Brain microvascular endothelial cell (primary cell): ENCODE measurements at regions not wholly inside any gene's neighbourhood (a gene's known extent, or its start where the extent isn't known, plus 50 kb on each side); places are given as distances from the start of the nearest gene placed in this dataset.

Source experiments
- DNase-seq: peaks from one replicate; pipeline ENCODE4 v3.0.0-alpha.2; 2020
- H3K27ac ChIP-seq: fragments of 250-450 bp; sonication (Bioruptor Pico); 2 replicates; pipeline ENCODE4 v1.5.1; 2020; ENCODE audit warnings: mild to moderate bottlenecking, moderate library complexity
- H3K27me3 ChIP-seq: fragments of 250-450 bp; sonication (Bioruptor Pico); replicated peaks from 2 replicates; pipeline ENCODE4 v1.5.1; 2020; ENCODE audit warnings: mild to moderate bottlenecking
- H3K36me3 ChIP-seq: fragments of 250-450 bp; sonication (Bioruptor Pico); replicated peaks from 2 replicates; pipeline ENCODE4 v1.5.1; 2020; ENCODE audit warnings: mild to moderate bottlenecking
- H3K4me3 ChIP-seq: 2 replicates; pipeline ENCODE4 v1.5.1; 2011; ENCODE audit warnings: low read depth, mild to moderate bottlenecking, control low read depth, low read length, moderate library complexity
- in situ Hi-C: cut with HindIII; loops from 2 replicates; pipeline ENCODE4 v1.10.0; 2017; ENCODE audit warnings: low sequenced_read_pairs, low pct_ligation_motif_present
- TF ChIP-seq, protein P1 (sequence below): IDR thresholded peaks from 2 replicates; pipeline ENCODE4 v1.5.1; 2011; ENCODE audit warnings: low read depth, mild to moderate bottlenecking, moderate library complexity, low read length, control low read depth, inconsistent platforms; ENCODE audit errors: missing control alignments

DNA sequence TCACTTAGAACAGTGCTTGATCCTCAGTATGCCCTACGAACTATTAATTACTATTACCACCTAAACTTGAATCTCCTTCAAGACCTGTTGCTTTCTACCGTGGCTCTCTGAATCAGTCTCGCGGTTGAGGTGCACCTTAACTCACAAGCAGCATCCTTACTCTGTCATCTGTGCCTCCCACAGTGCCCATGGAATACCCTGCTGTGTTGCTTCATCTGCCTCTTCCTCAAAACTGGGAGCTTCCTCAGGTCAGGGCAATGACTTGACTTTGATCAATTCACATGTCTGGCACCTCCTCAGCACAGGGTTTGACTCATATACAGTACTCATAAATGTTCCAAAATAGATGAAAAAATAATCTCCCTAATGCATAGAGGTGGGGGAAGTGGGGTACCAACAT, 305.9 kb downstream of the NUAK1 start:
- no peak for DNase-seq
- Histone ChIP-seq H3K4me3 (no peak overlapping the region), H3K36me3 (no peaks in the 10 kb centered on the region), H3K27me3 (no peaks in the 10 kb centered on the region), H3K27ac (no peak overlapping the region)
- in situ Hi-C loops, result no loop called here
- TF ChIP-seq, protein P1, sequence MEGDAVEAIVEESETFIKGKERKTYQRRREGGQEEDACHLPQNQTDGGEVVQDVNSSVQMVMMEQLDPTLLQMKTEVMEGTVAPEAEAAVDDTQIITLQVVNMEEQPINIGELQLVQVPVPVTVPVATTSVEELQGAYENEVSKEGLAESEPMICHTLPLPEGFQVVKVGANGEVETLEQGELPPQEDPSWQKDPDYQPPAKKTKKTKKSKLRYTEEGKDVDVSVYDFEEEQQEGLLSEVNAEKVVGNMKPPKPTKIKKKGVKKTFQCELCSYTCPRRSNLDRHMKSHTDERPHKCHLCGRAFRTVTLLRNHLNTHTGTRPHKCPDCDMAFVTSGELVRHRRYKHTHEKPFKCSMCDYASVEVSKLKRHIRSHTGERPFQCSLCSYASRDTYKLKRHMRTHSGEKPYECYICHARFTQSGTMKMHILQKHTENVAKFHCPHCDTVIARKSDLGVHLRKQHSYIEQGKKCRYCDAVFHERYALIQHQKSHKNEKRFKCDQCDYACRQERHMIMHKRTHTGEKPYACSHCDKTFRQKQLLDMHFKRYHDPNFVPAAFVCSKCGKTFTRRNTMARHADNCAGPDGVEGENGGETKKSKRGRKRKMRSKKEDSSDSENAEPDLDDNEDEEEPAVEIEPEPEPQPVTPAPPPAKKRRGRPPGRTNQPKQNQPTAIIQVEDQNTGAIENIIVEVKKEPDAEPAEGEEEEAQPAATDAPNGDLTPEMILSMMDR, result no peak

DNA sequence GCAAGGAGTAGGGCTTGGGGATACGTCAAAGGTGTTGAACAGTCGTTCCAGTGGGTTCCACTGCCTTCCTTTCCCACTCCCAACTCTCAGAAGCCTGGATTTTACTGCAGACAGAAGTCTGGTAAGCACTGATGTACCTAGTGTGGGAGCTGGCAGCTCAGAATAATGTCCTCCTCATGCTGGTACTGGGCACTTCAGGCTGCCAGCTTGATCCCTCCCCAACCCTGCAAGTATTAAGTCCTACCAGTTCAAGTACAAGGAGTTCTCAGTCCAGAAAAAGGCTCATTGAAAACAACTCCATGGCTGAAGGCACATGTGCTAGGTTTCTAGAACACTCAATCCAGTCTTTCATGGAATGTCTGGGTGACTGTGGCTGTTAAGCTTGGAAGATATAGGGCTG, 304.3 kb downstream of the NUAK1 start:
- in situ Hi-C loops, result no loop called here
- TF ChIP-seq, protein P1, result no peak
- H3K36me3 ChIP-seq, result no peaks in the 10 kb centered on the region

DNA sequence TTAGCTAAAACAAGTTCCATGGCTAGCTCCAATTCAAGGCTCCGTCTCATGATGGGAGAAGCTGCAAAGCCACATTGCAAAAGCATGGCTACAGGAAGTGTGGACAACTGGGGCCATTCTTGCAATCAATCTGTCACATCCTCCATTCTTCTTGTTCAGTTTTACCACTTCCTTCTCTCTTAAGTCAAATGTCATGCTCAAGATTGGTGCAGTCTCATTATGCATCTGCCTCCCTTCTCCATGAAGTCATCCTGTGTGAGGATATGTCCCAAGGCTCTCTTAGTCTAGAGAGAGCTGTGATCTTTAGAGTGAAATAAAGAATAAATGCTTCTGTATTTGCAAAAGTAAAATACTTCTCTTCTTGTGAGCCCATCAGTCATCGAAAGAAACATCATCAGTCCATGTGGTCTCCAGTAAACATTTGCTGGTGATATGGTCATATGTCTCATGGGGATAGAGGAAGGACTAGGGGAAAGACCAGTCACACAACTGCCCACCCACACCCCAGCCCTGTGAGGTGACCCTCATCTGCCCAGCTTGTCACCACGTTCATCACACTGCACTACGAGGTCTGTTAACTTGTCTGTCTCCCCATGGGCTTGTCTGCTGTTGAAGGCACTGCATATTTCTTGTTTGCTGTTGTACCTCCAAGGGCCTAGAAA, 303.0 kb downstream of the NUAK1 start:
- Histone ChIP-seq H3K4me3 (no peak overlapping the region), H3K36me3 (no peaks in the 10 kb centered on the region), H3K27me3 (no peaks in the 10 kb centered on the region), H3K27ac (no peak overlapping the region)
- TF ChIP-seq, protein P1, result no peak
- DNase-seq, result no peak
- in situ Hi-C loops, result no loop called here

More for the DNA sequence above, 304.3 kb downstream of the NUAK1 start:
- Histone ChIP-seq H3K4me3 (no peak overlapping the region), H3K27me3 (no peaks in the 10 kb centered on the region), H3K27ac (no peak overlapping the region)
- DNase-seq, result no peak

DNA sequence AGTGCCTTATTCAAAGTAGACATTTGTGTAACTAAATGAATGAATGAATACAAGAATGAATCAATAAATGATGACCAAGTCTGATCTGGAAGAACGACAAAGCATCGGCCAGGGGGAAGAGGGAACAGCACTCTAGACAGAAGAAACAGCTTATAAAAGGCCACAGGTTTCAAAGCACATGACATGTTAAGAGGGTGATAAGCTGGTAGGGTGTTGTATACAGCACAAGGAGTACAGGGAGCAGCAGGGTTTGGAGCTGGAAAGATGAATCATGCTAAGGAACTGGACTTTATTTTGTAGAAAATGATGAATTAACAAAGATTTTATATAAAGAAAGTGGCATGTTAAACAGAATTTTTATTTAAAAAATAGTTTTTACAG, 302.5 kb downstream of the NUAK1 start:
- H3K27me3 ChIP-seq, result no peaks in the 10 kb centered on the region
- in situ Hi-C loops, result no loop called here
- H3K27ac ChIP-seq, result no peak overlapping the region
- no peaks in the 10 kb centered on the region for H3K36me3 ChIP-seq
- TF ChIP-seq, protein P1, result no peak
- DNase-seq, result no peak
- no peak overlapping the region for H3K4me3 ChIP-seq

DNA sequence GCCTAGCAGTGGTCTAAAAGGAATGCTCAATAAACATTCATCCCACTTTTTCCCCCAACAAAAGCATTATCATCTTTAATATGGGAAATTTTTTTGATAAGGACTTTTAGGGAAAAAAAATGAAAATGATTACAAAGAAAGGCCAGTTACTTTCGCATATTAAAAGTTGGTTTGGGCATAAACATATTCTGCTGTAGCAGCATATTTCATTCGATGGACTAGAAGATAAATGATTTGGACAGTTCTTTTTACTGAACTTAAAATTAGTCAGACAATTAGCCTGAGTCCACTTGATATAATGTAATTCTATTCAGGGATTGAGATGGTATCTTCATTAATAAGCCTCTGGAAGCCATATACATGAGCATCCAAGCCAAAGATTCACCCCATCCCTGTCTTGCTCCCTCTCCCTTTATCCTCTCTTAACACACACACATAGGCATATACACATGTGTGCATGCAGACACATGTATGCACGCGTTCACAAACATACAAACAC, 299.1 kb downstream of the NUAK1 start:
- H3K36me3 ChIP-seq, result no peaks in the 10 kb centered on the region
- in situ Hi-C loops, result no loop called here
- TF ChIP-seq, protein P1, result no peak
- H3K27me3 ChIP-seq, result no peaks in the 10 kb centered on the region
- H3K27ac ChIP-seq, result no peak overlapping the region
- DNase-seq, result no peak
- H3K4me3 ChIP-seq, result no peak overlapping the region

DNA sequence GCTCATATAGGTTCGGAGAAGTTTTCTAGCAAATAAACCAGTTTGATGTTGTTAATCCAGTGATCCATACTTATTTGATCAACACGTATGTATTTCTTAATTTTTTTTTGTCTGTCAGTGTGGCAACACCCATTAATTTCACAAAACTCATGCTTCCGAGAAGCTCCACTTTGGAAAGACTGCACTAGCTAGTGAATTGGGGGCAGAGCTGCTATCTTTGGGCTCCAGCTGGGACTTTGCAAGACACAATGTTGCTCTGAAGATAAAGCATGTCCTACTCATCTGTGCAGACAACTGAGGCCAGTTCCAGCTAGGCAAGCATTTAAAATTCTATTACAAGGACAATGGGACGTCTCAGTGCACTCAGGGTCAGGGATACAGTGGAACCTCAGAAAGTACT, 298.4 kb downstream of the NUAK1 start:
- no peaks in the 10 kb centered on the region for H3K36me3 ChIP-seq
- in situ Hi-C loops, result no loop called here

More for the DNA sequence above, 298.4 kb downstream of the NUAK1 start:
- DNase-seq, result no peak
- Histone ChIP-seq H3K27me3 (no peaks in the 10 kb centered on the region), H3K27ac (no peak overlapping the region), H3K4me3 (no peak overlapping the region)
- TF ChIP-seq, protein P1, result no peak
